GM12878 (cell line): ENCODE measurements at regions not wholly inside any gene's neighbourhood (a gene's known extent, or its start where the extent isn't known, plus 50 kb on each side); places are given as distances from the start of the nearest gene placed in this dataset.
A peak's percentile ranks its signal among the peaks of the same experiment; 100 is the strongest.

ENCODE experiments used
- ATAC-seq: fragments of 200-7000 bp; cut with Tn5 transposase; 3 replicates; pipeline ENCODE4 v1.9.1; 2020; ENCODE audit warnings: mild to moderate bottlenecking, moderate library complexity
- BruUV-seq: library from RNA; stranded (reverse); fragments of 400-500 nt; replicated peaks from 2 replicates; lab custom pipeline; 2021; lab: Mats Ljungman, UMichigan
- CTCF ChIA-PET: fragments of 300-600 bp; sonication (Branson Sonifier 250); formaldehyde crosslinking; extraction: SDS; loops from one replicate; lab custom pipeline; 2021; ENCODE audit warnings: inconsistent platforms; lab: Yijun Ruan, JAX
- POLR2A ChIA-PET: fragments of 350-600 bp; formaldehyde crosslinking; extraction: SDS; loops from one replicate; lab custom pipeline; 2021; ENCODE audit warnings: inconsistent platforms; lab: Charles Lee
- RAD21 ChIA-PET: fragments of 300-600 bp; sonication (Branson Sonifier 250); formaldehyde crosslinking; loops from one replicate; lab custom pipeline; 2023; ENCODE audit warnings: antibody characterized with exemption; ENCODE audit not compliant: unreplicated experiment; lab: Charles Lee
- SMC1A ChIA-PET: fragments of 300-600 bp; sonication (Branson Sonifier 250); formaldehyde crosslinking; loops from one replicate; lab custom pipeline; 2023; ENCODE audit not compliant: unreplicated experiment, uncharacterized antibody; lab: Charles Lee
- DNase-seq: peaks from one replicate; pipeline ENCODE4 v3.0.0-alpha.2; 2011; ENCODE audit warnings: low read depth, low spot score
- FAIRE-seq: peaks from 3 replicates; lab custom pipeline; 2011; peaks lifted over from hg19 to GRCh38; lab: Jason Lieb, UNC
- H2AFZ ChIP-seq: 2 replicates; pipeline ENCODE4 v1.6.0; 2011; ENCODE audit warnings: low read depth, low read length, control low read depth; ENCODE audit not compliant: control insufficient read depth
- H3K27ac ChIP-seq: 2 replicates; pipeline ENCODE4 v1.5.1; 2011; ENCODE audit warnings: control low read depth; ENCODE audit not compliant: control insufficient read depth, insufficient read depth
- H3K27me3 ChIP-seq, 2 experiments: replicated peaks in 1 of 2; 2 replicates each; pipeline versions ENCODE4 v1.6.0 to v1.6.1; 2011; ENCODE audit warnings: low read length in 1 of 2; ENCODE audit not compliant: control insufficient read depth in 2 of 2, insufficient read depth in 2 of 2
- H3K36me3 ChIP-seq, 2 experiments: 2 replicates each; pipeline ENCODE4 v1.5.1; 2011; ENCODE audit warnings: low read length in 1 of 2; ENCODE audit not compliant: control insufficient read depth in 2 of 2, insufficient read depth in 2 of 2
- H3K4me1 ChIP-seq: 2 replicates; pipeline ENCODE4 v1.6.1; 2011; ENCODE audit warnings: mild to moderate bottlenecking, low read length, moderate library complexity, mixed read lengths; ENCODE audit not compliant: control insufficient read depth, insufficient read depth
- H3K4me2 ChIP-seq: 2 replicates; pipeline ENCODE4 v1.6.0; 2011; ENCODE audit warnings: control low read depth; ENCODE audit not compliant: control insufficient read depth, insufficient read depth
- H3K4me3 ChIP-seq: fragments of 200-600 bp; sonication (generic); 2 replicates; pipeline ENCODE4 v1.5.1; 2016
- H3K79me2 ChIP-seq: 2 replicates; pipeline ENCODE4 v1.6.0; 2011; ENCODE audit warnings: low read length; ENCODE audit not compliant: control insufficient read depth, insufficient read depth
- H3K9ac ChIP-seq: 2 replicates; pipeline ENCODE4 v1.8.0; 2011; ENCODE audit warnings: low read length, control low read depth, mixed read lengths; ENCODE audit not compliant: control insufficient read depth, insufficient read depth
- H3K9me3 ChIP-seq: replicated peaks from 3 replicates; pipeline ENCODE4 v1.5.1; 2011; ENCODE audit warnings: mild to moderate bottlenecking, low read length; ENCODE audit not compliant: control insufficient read depth, insufficient read depth
- H4K20me1 ChIP-seq: 2 replicates; pipeline ENCODE4 v1.6.0; 2011; ENCODE audit not compliant: control insufficient read depth, insufficient read depth
- CBFB ChIP-seq: IDR thresholded peaks from 2 replicates; pipeline ENCODE4 v1.6.1; 2016; ENCODE audit warnings: antibody characterized with exemption, low read depth
- EGR1 ChIP-seq, 2 experiments: IDR thresholded peaks; 1 replicate in 1 of 2; 2 replicates in 1 of 2; pipeline ENCODE4 v1.6.1; 2011 to 2012; ENCODE audit warnings: low read depth in 2 of 2, low read length in 2 of 2, borderline replicate concordance in 1 of 2, mild to moderate bottlenecking in 1 of 2, moderate library complexity in 1 of 2
- ETV6 ChIP-seq, 2 experiments: fragments of 450-650 bp in 1 of 2; IDR thresholded peaks in 1 of 2; conservative IDR thresholded peaks in 1 of 2; 2 replicates each; pipeline ENCODE4 v1.6.1; 2014; ENCODE audit warnings: antibody characterized with exemption in 1 of 2, borderline replicate concordance in 1 of 2, low read depth in 1 of 2, mild to moderate bottlenecking in 1 of 2, moderate library complexity in 1 of 2
- NR2F1 ChIP-seq: fragments of 450-650 bp; conservative IDR thresholded peaks from 2 replicates; pipeline ENCODE4 v1.6.1; 2017; ENCODE audit warnings: mild to moderate bottlenecking
- PAX8 ChIP-seq: fragments of 450-650 bp; IDR thresholded peaks from 2 replicates; pipeline ENCODE4 v1.6.1; 2017; ENCODE audit warnings: mild to moderate bottlenecking, moderate library complexity
- RELA ChIP-seq: fragments of 450-650 bp; IDR thresholded peaks from 2 replicates; pipeline ENCODE4 v1.8.0; 2014; ENCODE audit warnings: borderline replicate concordance; ENCODE audit not compliant: partially characterized antibody
- SMAD1 ChIP-seq: fragments of 450-650 bp; IDR thresholded peaks from 2 replicates; pipeline ENCODE4 v1.6.1; 2018; ENCODE audit warnings: mild to moderate bottlenecking, low read depth; ENCODE audit not compliant: partially characterized antibody
- SMAD5 ChIP-seq: IDR thresholded peaks from 2 replicates; pipeline ENCODE4 v1.6.1; 2016; ENCODE audit warnings: antibody characterized with exemption, low read depth
- SMARCA5 ChIP-seq: fragments of 450-650 bp; IDR thresholded peaks from 2 replicates; pipeline ENCODE4 v1.6.1; 2017; ENCODE audit warnings: mild to moderate bottlenecking
- STAT1 ChIP-seq: fragments of 450-650 bp; conservative IDR thresholded peaks from 2 replicates; pipeline ENCODE4 v1.6.1; 2014; ENCODE audit warnings: antibody characterized with exemption, mild to moderate bottlenecking
- ZBTB11 ChIP-seq: fragments of 450-650 bp; formaldehyde crosslinking; IDR thresholded peaks from 2 replicates; pipeline ENCODE4 v1.5.0; 2022; ENCODE audit warnings: mild to moderate bottlenecking, missing genetic modification characterization
- ZSCAN29 ChIP-seq: fragments of 450-650 bp; IDR thresholded peaks from 2 replicates; pipeline ENCODE4 v1.6.1; 2017; ENCODE audit warnings: mild to moderate bottlenecking, moderate library complexity
- WGBS: methylation state at CpG from one replicate; pipeline ENCODE4 v1.1.6; 2016; ENCODE audit warnings: low lambda C conversion rate; ENCODE audit not compliant: insufficient replicate concordance, insufficient coverage; ENCODE audit errors: missing lambda C conversion rate; 5-methylcytosine and 5-hydroxymethylcytosine counted together
- in situ Hi-C: fragments of 300-500 bp; cut with MboI; formaldehyde crosslinking; loops from 9 replicates; pipeline ENCODE4 v1.14.3; 2018; ENCODE audit warnings: mixed read lengths
- intact Hi-C: fragments of 100-400 bp; cut with micrococcal nuclease; formaldehyde crosslinking; loops from one replicate; pipeline ENCODE4 v1.14.2; 2022; ENCODE audit not compliant: unreplicated experiment

- POLR2A ChIA-PET = no interaction called here
- H3K4me2 ChIP-seq = no peak overlapping the region
- 0 out of 4 replicates have a peak, but pooled peaks of 1 of the 2 experiments have one; percentile 46 for TF ChIP-seq ETV6 (conservative IDR thresholded peaks at IDR 0.05 in 1 of 2, IDR thresholded peaks at IDR 0.05 in 1 of 2; ENCODE audit: borderline replicate concordance in 1 of 2, low read depth in 1 of 2)
- TF ChIP-seq EGR1 (IDR thresholded peaks at IDR 0.05; ENCODE audit: borderline replicate concordance in 1 of 2, low read depth in 2 of 2, low read length in 2 of 2) = no peak
- RAD21 ChIA-PET = no interaction called here
- H3K27me3 ChIP-seq = peaks cover 0 to 2% of the 10 kb centered on the region in 2 experiments; a peak in 1 of 4 replicates
- no peak overlapping the region for H2AFZ ChIP-seq
- 43% methylated on average over 13 of the region's 13 CpGs for WGBS
- no peak overlapping the region for H3K4me3 ChIP-seq
- DNase-seq = no peak
- no peaks in the 10 kb centered on the region for H3K9me3 ChIP-seq
- FAIRE-seq = no peak
- in situ Hi-C loops = no loop called here
- no peaks in the 10 kb centered on the region for H3K36me3 ChIP-seq
- CTCF ChIA-PET = no interaction called here
- no peak overlapping the region for H3K9ac ChIP-seq
- SMC1A ChIA-PET = no interaction called here
- peaks cover 3% of the 10 kb centered on the region; the same call in 1 of the 2 replicates for H3K4me1 ChIP-seq
- no peaks in the 10 kb centered on the region for H3K79me2 ChIP-seq
- intact Hi-C loops = no loop called here
- ATAC-seq = no peak
- no peak overlapping the region for H3K27ac ChIP-seq
- BruUV-seq = no TSS peak
- no peaks in the 10 kb centered on the region for H4K20me1 ChIP-seq
These were observed 155.2 kb upstream of the PTPN1 start for GRCh38 chr20:50354721-50355589.

GRCh38 chr20:50355590-50356524, 154.3 kb upstream of the PTPN1 start:
- no peak overlapping the region for H3K27ac ChIP-seq
- ChIA-PET RAD21 (no interaction called here), CTCF (no interaction called here), SMC1A (no interaction called here), POLR2A (interaction anchor here (0.6 kb wide), 1 partner anchor 313 kb away, joined by 5 read pairs; no protein-coding TSS in a partner anchor)
- no peaks in the 10 kb centered on the region for H3K79me2 ChIP-seq
- no peak overlapping the region for H3K9ac ChIP-seq
- no peak for FAIRE-seq
- no peak overlapping the region for H3K4me3 ChIP-seq
- H3K4me1 ChIP-seq = no peaks in the 10 kb centered on the region
- no peaks in the 10 kb centered on the region for H4K20me1 ChIP-seq
- no peak overlapping the region for H2AFZ ChIP-seq
- H3K4me2 ChIP-seq = no peak overlapping the region
- intact Hi-C loops (no loop called here), in situ Hi-C loops (no loop called here)
- no TSS peak for BruUV-seq
- WGBS = 51% methylated on average over 12 of the region's 12 CpGs
- no peak for ATAC-seq
- H3K9me3 ChIP-seq = no peaks in the 10 kb centered on the region
- no peak for DNase-seq
- H3K27me3 ChIP-seq = peaks cover 0 to 2% of the 10 kb centered on the region in 2 experiments; a peak in 1 of 4 replicates
- H3K36me3 ChIP-seq = no peaks in the 10 kb centered on the region
- TF ChIP-seq STAT1 (no peak), ZBTB11 (CRISPR knock-in tag) (no peak), SMAD1 (no peak), CBFB (no peak), SMAD5 (no peak), SMARCA5 (no peak), NR2F1 (no peak), PAX8 (no peak), RELA (no peak), ZSCAN29 (no peak)
